Trophoblast cell (in vitro differentiated cells and primary cell): ENCODE measurements at regions not wholly inside any gene's neighbourhood (a gene's known extent, or its start where the extent isn't known, plus 50 kb on each side); places are given as distances from the start of the nearest gene placed in this dataset.

Source experiments
- DNase-seq, 2 donors: peaks; one replicate each; pipeline ENCODE4 v3.0.0-alpha.2; 2016
- H2AFZ ChIP-seq: 2 replicates; pipeline ENCODE4 v1.6.1; 2013; ENCODE audit warnings: low read length, moderate library complexity, mild to moderate bottlenecking; ENCODE audit not compliant: insufficient read depth, poor library complexity
- H2AK5ac ChIP-seq: 2 replicates; pipeline ENCODE4 v1.6.1; 2013; ENCODE audit warnings: mild to moderate bottlenecking, low read length
- H2BK120ac ChIP-seq: 2 replicates; pipeline ENCODE4 v1.6.1; 2013; ENCODE audit warnings: low read length, mild to moderate bottlenecking, moderate library complexity; ENCODE audit not compliant: insufficient read depth, poor library complexity
- H2BK12ac ChIP-seq: 2 replicates; pipeline ENCODE4 v1.6.1; 2013; ENCODE audit warnings: mild to moderate bottlenecking, low read length, moderate library complexity
- H2BK5ac ChIP-seq: 2 replicates; pipeline ENCODE4 v1.6.1; 2013; ENCODE audit warnings: low read length, low read depth, moderate library complexity, mild to moderate bottlenecking; ENCODE audit not compliant: poor library complexity
- H3K14ac ChIP-seq: 2 replicates; pipeline ENCODE4 v1.6.1; 2013; ENCODE audit warnings: mild to moderate bottlenecking, low read length
- H3K18ac ChIP-seq: 2 replicates; pipeline ENCODE4 v1.6.1; 2013; ENCODE audit warnings: mild to moderate bottlenecking, low read length
- H3K23ac ChIP-seq: 2 replicates; pipeline ENCODE4 v1.6.1; 2013; ENCODE audit warnings: low read length
- H3K27ac ChIP-seq: 2 replicates; pipeline ENCODE4 v1.5.1; 2013; ENCODE audit warnings: low read depth, mild to moderate bottlenecking, inconsistent platforms, low read length, moderate library complexity
- H3K27me3 ChIP-seq: 2 replicates; pipeline ENCODE4 v1.6.1; 2013; ENCODE audit warnings: inconsistent platforms, mild to moderate bottlenecking, low read length, moderate library complexity; ENCODE audit not compliant: insufficient read depth
- H3K36me3 ChIP-seq, 2 experiments: 1 replicate in 1 of 2; 2 replicates in 1 of 2; pipeline ENCODE4 v1.6.1; 2013; ENCODE audit warnings: low read length in 2 of 2, mild to moderate bottlenecking in 2 of 2, moderate library complexity in 1 of 2; ENCODE audit not compliant: insufficient read depth in 2 of 2, control insufficient read depth in 1 of 2
- H3K4ac ChIP-seq: 2 replicates; pipeline ENCODE4 v1.6.1; 2013; ENCODE audit warnings: low read depth, mild to moderate bottlenecking, low read length, moderate library complexity
- H3K4me1 ChIP-seq, 2 experiments: 1 replicate in 1 of 2; 2 replicates in 1 of 2; pipeline ENCODE4 v1.6.1; 2013; ENCODE audit warnings: low read length in 2 of 2, mild to moderate bottlenecking in 2 of 2, moderate library complexity in 1 of 2; ENCODE audit not compliant: insufficient read depth in 2 of 2, control insufficient read depth in 1 of 2
- H3K4me2 ChIP-seq: 2 replicates; pipeline ENCODE4 v1.6.1; 2013; ENCODE audit warnings: inconsistent platforms, mild to moderate bottlenecking, low read length, moderate library complexity
- H3K4me3 ChIP-seq: 2 replicates; pipeline ENCODE4 v1.5.1; 2013; ENCODE audit warnings: mild to moderate bottlenecking, low read depth, low read length, inconsistent platforms
- H3K79me1 ChIP-seq: one replicate; pipeline ENCODE4 v1.6.1; 2013; ENCODE audit warnings: low read length
- H3K79me2 ChIP-seq: 2 replicates; pipeline ENCODE4 v1.6.1; 2013; ENCODE audit warnings: low read length, mild to moderate bottlenecking; ENCODE audit not compliant: control insufficient read depth, insufficient read depth, poor library complexity
- H3K9ac ChIP-seq: 2 replicates; pipeline ENCODE4 v1.6.1; 2013; ENCODE audit warnings: mild to moderate bottlenecking, low read length
- H3K9me3 ChIP-seq: 2 replicates; pipeline ENCODE4 v1.6.1; 2013; ENCODE audit warnings: low read depth, mild to moderate bottlenecking, control low read depth, inconsistent platforms, low read length; ENCODE audit not compliant: insufficient read depth
- H4K12ac ChIP-seq: 2 replicates; pipeline ENCODE4 v1.6.1; 2013; ENCODE audit warnings: low read depth, mild to moderate bottlenecking, low read length, moderate library complexity
- H4K8ac ChIP-seq: 2 replicates; pipeline ENCODE4 v1.6.1; 2013; ENCODE audit warnings: low read depth, mild to moderate bottlenecking, low read length, moderate library complexity
- H4K91ac ChIP-seq: one replicate; pipeline ENCODE4 v1.6.1; 2013; ENCODE audit warnings: low read depth, mild to moderate bottlenecking, low read length, moderate library complexity
- WGBS: extraction: QIAGEN DNeasy Blood & Tissue Kit; methylation state at CpG from one replicate; pipeline ENCODE4 v1.1.7; 2013; ENCODE audit warnings: missing lambda C conversion rate; ENCODE audit not compliant: insufficient read length, insufficient coverage; ENCODE audit errors: extremely low coverage; 5-methylcytosine and 5-hydroxymethylcytosine counted together

- H3K4ac ChIP-seq, result no peak overlapping the region
- no peak overlapping the region for H3K27ac ChIP-seq
- H2AFZ ChIP-seq, result no peak overlapping the region
- H3K18ac ChIP-seq, result no peak overlapping the region
- H3K23ac ChIP-seq, result no peak overlapping the region
- H3K14ac ChIP-seq, result no peak overlapping the region
- H3K9me3 ChIP-seq, result peaks cover 1% of the 10 kb centered on the region
- no peak overlapping the region for H2BK12ac ChIP-seq
- WGBS, result no CpG with 5 or more reads among the region's 3 CpGs
- no peak overlapping the region for H3K4me2 ChIP-seq
- peak; percentile 40 to 67 for DNase-seq
- no peak overlapping the region for H4K12ac ChIP-seq
- no peak overlapping the region for H2BK5ac ChIP-seq
- no peak overlapping the region for H3K9ac ChIP-seq
- no peak overlapping the region for H2AK5ac ChIP-seq
- peaks cover 4 to 9% of the 10 kb centered on the region in 2 experiments for H3K4me1 ChIP-seq
- H2BK120ac ChIP-seq, result no peak overlapping the region
- H4K91ac ChIP-seq, result no peak overlapping the region
- no peaks in the 10 kb centered on the region for H3K36me3 ChIP-seq
- H3K79me2 ChIP-seq, result no peaks in the 10 kb centered on the region
- no peaks in the 10 kb centered on the region for H3K79me1 ChIP-seq
- no peak overlapping the region for H4K8ac ChIP-seq
- no peaks in the 10 kb centered on the region for H3K27me3 ChIP-seq
- no peak overlapping the region for H3K4me3 ChIP-seq
Observed at GRCh38 chr15:100722551-100723314, 120.3 kb downstream of the ASB7 start.

GRCh38 chr15:100723315-100723801, 121.0 kb downstream of the ASB7 start:
- H3K4ac ChIP-seq, result no peak overlapping the region
- H4K91ac ChIP-seq, result no peak overlapping the region
- H3K4me1 ChIP-seq, result peaks cover 4 to 9% of the 10 kb centered on the region in 2 experiments
- H3K9ac ChIP-seq, result no peak overlapping the region
- DNase-seq, result peak; percentile 63 to 74
- H3K4me3 ChIP-seq, result no peak overlapping the region
- no peak overlapping the region for H2BK5ac ChIP-seq
- no CpG with 5 or more reads among the region's 6 CpGs for WGBS
- no peak overlapping the region for H3K4me2 ChIP-seq
- no peak overlapping the region for H3K14ac ChIP-seq
- H2BK12ac ChIP-seq, result no peak overlapping the region
- no peaks in the 10 kb centered on the region for H3K79me2 ChIP-seq
- no peak overlapping the region for H4K8ac ChIP-seq
- no peak overlapping the region for H2BK120ac ChIP-seq
- H3K18ac ChIP-seq, result no peak overlapping the region
- no peak overlapping the region for H2AK5ac ChIP-seq
- H3K9me3 ChIP-seq, result peaks cover 1% of the 10 kb centered on the region
- no peaks in the 10 kb centered on the region for H3K27me3 ChIP-seq
- H3K23ac ChIP-seq, result no peak overlapping the region
- H4K12ac ChIP-seq, result no peak overlapping the region
- no peaks in the 10 kb centered on the region for H3K36me3 ChIP-seq
- no peaks in the 10 kb centered on the region for H3K79me1 ChIP-seq
- H3K27ac ChIP-seq, result no peak overlapping the region
- H2AFZ ChIP-seq, result no peak overlapping the region

- Histone ChIP-seq H4K12ac (no peak overlapping the region), H2AFZ (no peak overlapping the region)
Observed at GRCh38 chr15:100725121-100726069, 123.0 kb downstream of the ASB7 start.

GRCh38 chr15:100726070-100726420, 123.7 kb downstream of the ASB7 start:
- H2BK120ac ChIP-seq, result no peak overlapping the region

More at GRCh38 chr15:100725121-100726069, 123.0 kb downstream of the ASB7 start:
- Histone ChIP-seq H3K27me3 (no peaks in the 10 kb centered on the region), H3K9me3 (peaks cover 1% of the 10 kb centered on the region), H2BK12ac (no peak overlapping the region), H3K36me3 (no peaks in the 10 kb centered on the region), H3K79me2 (no peaks in the 10 kb centered on the region), H3K4ac (no peak overlapping the region), H3K79me1 (no peaks in the 10 kb centered on the region), H3K4me3 (no peak overlapping the region), H3K27ac (no peak overlapping the region), H2BK120ac (no peak overlapping the region), H3K23ac (no peak overlapping the region), H4K8ac (no peak overlapping the region), H3K4me1 (peaks cover 4 to 9% of the 10 kb centered on the region in 2 experiments), H3K4me2 (no peak overlapping the region), H3K9ac (no peak overlapping the region), H2BK5ac (no peak overlapping the region), H3K18ac (no peak overlapping the region), H4K91ac (no peak overlapping the region), H2AK5ac (no peak overlapping the region), H3K14ac (no peak overlapping the region)
- no peak for DNase-seq
- no CpG with 5 or more reads among the region's 10 CpGs for WGBS

More at GRCh38 chr15:100726070-100726420, 123.7 kb downstream of the ASB7 start:
- Histone ChIP-seq H4K12ac (no peak overlapping the region), H2AK5ac (no peak overlapping the region), H3K79me1 (no peaks in the 10 kb centered on the region), H2AFZ (no peak overlapping the region), H3K9me3 (peaks cover 1% of the 10 kb centered on the region), H4K91ac (no peak overlapping the region), H4K8ac (no peak overlapping the region), H3K4me2 (no peak overlapping the region), H3K23ac (no peak overlapping the region), H3K27me3 (no peaks in the 10 kb centered on the region), H3K9ac (no peak overlapping the region), H3K14ac (no peak overlapping the region), H3K4ac (no peak overlapping the region), H3K27ac (no peak overlapping the region), H3K18ac (no peak overlapping the region), H2BK12ac (no peak overlapping the region), H3K4me1 (peaks cover 4 to 9% of the 10 kb centered on the region in 2 experiments), H3K36me3 (no peaks in the 10 kb centered on the region), H3K4me3 (no peak overlapping the region), H3K79me2 (no peaks in the 10 kb centered on the region), H2BK5ac (no peak overlapping the region)
- WGBS, result no CpG with 5 or more reads among the region's 7 CpGs
- DNase-seq, result no peak
